Mesenchymal stem cell (in vitro differentiated cells and primary cell): ENCODE measurements at regions not wholly inside any gene's neighbourhood (a gene's known extent, or its start where the extent isn't known, plus 50 kb on each side); places are given as distances from the start of the nearest gene placed in this dataset.

ENCODE experiments used
- DNase-seq: peaks from one replicate; pipeline ENCODE4 v3.0.0-alpha.2; 2013
- H2AFZ ChIP-seq: one replicate; pipeline ENCODE4 v1.6.1; 2013; ENCODE audit warnings: low read depth, mild to moderate bottlenecking, control low read depth, inconsistent platforms, low read length, moderate library complexity
- H2AK5ac ChIP-seq: 2 replicates; pipeline ENCODE4 v1.6.1; 2013; ENCODE audit warnings: low read length, moderate library complexity, mild to moderate bottlenecking, inconsistent platforms; ENCODE audit not compliant: severe bottlenecking
- H2BK120ac ChIP-seq: one replicate; pipeline ENCODE4 v1.6.1; 2013; ENCODE audit warnings: low read depth, mild to moderate bottlenecking, inconsistent platforms, low read length, moderate library complexity
- H2BK12ac ChIP-seq, 2 experiments: one replicate each; pipeline ENCODE4 v1.6.1; 2013; ENCODE audit warnings: inconsistent platforms in 2 of 2, low read length in 2 of 2, mild to moderate bottlenecking in 2 of 2, moderate library complexity in 2 of 2, control low read depth in 1 of 2
- H2BK15ac ChIP-seq: one replicate; pipeline ENCODE4 v1.6.1; 2013; ENCODE audit warnings: mild to moderate bottlenecking, low read depth, inconsistent platforms; ENCODE audit not compliant: poor library complexity, severe bottlenecking
- H2BK5ac ChIP-seq: 2 replicates; pipeline ENCODE4 v1.6.1; 2013; ENCODE audit warnings: low read depth, mild to moderate bottlenecking, low read length, control low read depth, inconsistent platforms; ENCODE audit not compliant: poor library complexity, severe bottlenecking
- H3K14ac ChIP-seq, 2 experiments: one replicate each; pipeline ENCODE4 v1.6.1; 2013; ENCODE audit warnings: inconsistent platforms in 2 of 2, low read length in 2 of 2, control low read depth in 1 of 2, mild to moderate bottlenecking in 1 of 2, moderate library complexity in 1 of 2
- H3K18ac ChIP-seq, 2 experiments: one replicate each; pipeline ENCODE4 v1.6.1; 2013; ENCODE audit warnings: inconsistent platforms in 2 of 2, low read length in 2 of 2, control low read depth in 1 of 2, low read depth in 1 of 2, mild to moderate bottlenecking in 1 of 2
- H3K23ac ChIP-seq, 2 experiments: one replicate each; pipeline ENCODE4 v1.6.1; 2013; ENCODE audit warnings: inconsistent platforms in 2 of 2, low read length in 2 of 2, mild to moderate bottlenecking in 2 of 2, moderate library complexity in 2 of 2, control low read depth in 1 of 2
- H3K27ac ChIP-seq: 2 replicates; pipeline ENCODE4 v1.5.1; 2013; ENCODE audit warnings: mild to moderate bottlenecking, moderate library complexity, low read length, control low read depth, inconsistent platforms; ENCODE audit not compliant: poor library complexity, severe bottlenecking
- H3K27me3 ChIP-seq, 2 experiments: 2 replicates each; pipeline versions ENCODE4 v1.6.1 to v1.7.0; 2013; ENCODE audit warnings: low read length in 2 of 2, mild to moderate bottlenecking in 2 of 2, moderate library complexity in 2 of 2, control low read depth in 1 of 2, inconsistent platforms in 1 of 2; ENCODE audit not compliant: control insufficient read depth in 1 of 2, insufficient read depth in 1 of 2
- H3K36me3 ChIP-seq, 2 experiments: 2 replicates each; pipeline versions ENCODE4 v1.6.1 to v1.7.0; 2013; ENCODE audit warnings: low read length in 2 of 2, control low read depth in 1 of 2, inconsistent platforms in 1 of 2, low read depth in 1 of 2, mild to moderate bottlenecking in 1 of 2; ENCODE audit not compliant: insufficient read depth in 2 of 2, control insufficient read depth in 1 of 2
- H3K4ac ChIP-seq, 2 experiments: one replicate each; pipeline ENCODE4 v1.6.1; 2013; ENCODE audit warnings: inconsistent platforms in 2 of 2, low read length in 2 of 2, mild to moderate bottlenecking in 2 of 2, moderate library complexity in 2 of 2, control low read depth in 1 of 2, low read depth in 1 of 2
- H3K4me1 ChIP-seq: 2 replicates; pipeline ENCODE4 v1.6.1; 2013; ENCODE audit warnings: low read depth, low read length, control low read depth; ENCODE audit not compliant: control insufficient read depth, insufficient read depth
- H3K4me2 ChIP-seq: 2 replicates; pipeline ENCODE4 v1.6.1; 2013; ENCODE audit warnings: low read length, mild to moderate bottlenecking, inconsistent platforms; ENCODE audit not compliant: poor library complexity, severe bottlenecking
- H3K4me3 ChIP-seq, 2 experiments: 2 replicates each; pipeline versions ENCODE4 v1.5.1 to v1.7.0; 2013; ENCODE audit warnings: low read length in 2 of 2, mild to moderate bottlenecking in 2 of 2, control low read depth in 1 of 2, low read depth in 1 of 2; ENCODE audit not compliant: insufficient read depth in 1 of 2
- H3K79me1 ChIP-seq: replicated peaks from 2 replicates; pipeline ENCODE4 v1.6.1; 2013; ENCODE audit warnings: mild to moderate bottlenecking, control low read depth, low read length, inconsistent platforms; ENCODE audit not compliant: poor library complexity, severe bottlenecking
- H3K9ac ChIP-seq: 2 replicates; pipeline ENCODE4 v1.7.0; 2013; ENCODE audit warnings: mild to moderate bottlenecking, low read length, moderate library complexity
- H3K9me3 ChIP-seq: 2 replicates; pipeline ENCODE4 v1.7.0; 2013; ENCODE audit warnings: mild to moderate bottlenecking, low read length; ENCODE audit not compliant: control insufficient read depth
- H4K8ac ChIP-seq: one replicate; pipeline ENCODE4 v1.6.1; 2013; ENCODE audit warnings: inconsistent platforms, mild to moderate bottlenecking, low read length, moderate library complexity
- H4K91ac ChIP-seq: one replicate; pipeline ENCODE4 v1.6.1; 2013; ENCODE audit warnings: mild to moderate bottlenecking, low read length, inconsistent platforms
- WGBS: methylation state at CpG from one replicate; pipeline ENCODE4 v1.1.7; 2013; ENCODE audit warnings: mixed read lengths; 5-methylcytosine and 5-hydroxymethylcytosine counted together

- peak; percentile 36 for DNase-seq
- Histone ChIP-seq H3K14ac (no peak overlapping the region), H4K8ac (no peak overlapping the region), H2BK12ac (no peak overlapping the region), H3K4me3 (no peak overlapping the region), H4K91ac (no peak overlapping the region), H3K27ac (no peak overlapping the region), H2BK120ac (no peak overlapping the region), H3K23ac (no peak overlapping the region), H3K79me1 (no peaks in the 10 kb centered on the region), H3K4me1 (no peaks in the 10 kb centered on the region), H3K4me2 (no peak overlapping the region), H2AK5ac (no peak overlapping the region), H2BK5ac (no peak overlapping the region), H2BK15ac (no peak overlapping the region), H3K36me3 (no peaks in the 10 kb centered on the region), H2AFZ (no peak overlapping the region), H3K18ac (no peak overlapping the region), H3K9me3 (no peaks in the 10 kb centered on the region), H3K4ac (no peak overlapping the region), H3K27me3 (no peaks in the 10 kb centered on the region), H3K9ac (peak overlapping the region; percentile 34)
- 19% methylated on average over 1 of the region's 3 CpGs for WGBS
Measured at GRCh38 chr6:55943329-55943728, 67.9 kb upstream of the BMP5 start.

GRCh38 chr6:55941702-55942101 is 66.3 kb upstream of the BMP5 start:
- Histone ChIP-seq H3K36me3 (no peaks in the 10 kb centered on the region), H3K27me3 (no peaks in the 10 kb centered on the region), H3K18ac (no peak overlapping the region), H3K9ac (no peak overlapping the region), H3K9me3 (no peaks in the 10 kb centered on the region), H2AK5ac (no peak overlapping the region), H3K27ac (no peak overlapping the region), H3K4me3 (no peak overlapping the region), H3K4me1 (no peaks in the 10 kb centered on the region), H2BK120ac (no peak overlapping the region), H2BK12ac (no peak overlapping the region), H4K91ac (no peak overlapping the region), H4K8ac (no peak overlapping the region), H3K4me2 (no peak overlapping the region), H3K79me1 (no peaks in the 10 kb centered on the region), H3K23ac (no peak overlapping the region), H2BK15ac (no peak overlapping the region), H2BK5ac (no peak overlapping the region), H3K4ac (no peak overlapping the region), H2AFZ (no peak overlapping the region), H3K14ac (no peak overlapping the region)
- WGBS: no CpG with 5 or more reads among the region's 2 CpGs
- DNase-seq: no peak

- Histone ChIP-seq H3K4me2 (no peak overlapping the region), H2BK120ac (no peak overlapping the region), H3K4me1 (no peaks in the 10 kb centered on the region), H2AFZ (no peak overlapping the region), H4K91ac (no peak overlapping the region), H2AK5ac (no peak overlapping the region), H2BK15ac (no peak overlapping the region), H4K8ac (no peak overlapping the region), H3K4me3 (no peak overlapping the region), H3K9ac (no peak overlapping the region), H3K14ac (no peak overlapping the region), H3K36me3 (no peaks in the 10 kb centered on the region), H3K79me1 (no peaks in the 10 kb centered on the region), H3K23ac (no peak overlapping the region), H3K27me3 (no peaks in the 10 kb centered on the region), H3K18ac (no peak overlapping the region), H3K9me3 (no peaks in the 10 kb centered on the region), H3K4ac (no peak overlapping the region), H2BK5ac (no peak overlapping the region), H2BK12ac (no peak overlapping the region), H3K27ac (no peak overlapping the region)
- DNase-seq: no peak
- WGBS: 60% methylated on average over 1 of the region's 4 CpGs
Measured at GRCh38 chr6:55937951-55938690, 62.7 kb upstream of the BMP5 start.

GRCh38 chr6:55937261-55937947 is 62.0 kb upstream of the BMP5 start:
- Histone ChIP-seq H2AFZ (no peak overlapping the region), H3K4ac (no peak overlapping the region), H4K91ac (no peak overlapping the region), H3K27me3 (no peaks in the 10 kb centered on the region), H3K23ac (no peak overlapping the region), H2BK5ac (no peak overlapping the region), H3K4me3 (no peak overlapping the region), H3K27ac (no peak overlapping the region), H3K9ac (no peak overlapping the region), H2AK5ac (no peak overlapping the region), H3K14ac (no peak overlapping the region), H3K9me3 (no peaks in the 10 kb centered on the region), H2BK120ac (no peak overlapping the region), H3K18ac (no peak overlapping the region), H3K4me2 (no peak overlapping the region), H3K79me1 (no peaks in the 10 kb centered on the region), H2BK15ac (no peak overlapping the region), H3K36me3 (no peaks in the 10 kb centered on the region), H3K4me1 (no peaks in the 10 kb centered on the region), H4K8ac (no peak overlapping the region), H2BK12ac (no peak overlapping the region)
- DNase-seq: no peak
- 95% methylated on average over 5 of the region's 5 CpGs for WGBS
